ENCODE measurements at regions not wholly inside any gene's neighbourhood (a gene's known extent, or its start where the extent isn't known, plus 50 kb on each side); places are given as distances from the start of the nearest gene placed in this dataset.

GRCh38 chr4:84238247-84239090 lies 260.6 kb downstream of the NKX6-1 start:
- no peak for DNase-seq (ENCODE audit: extremely low spot score)
- ChIA-PET CTCF (interaction anchor here (1.0 kb wide), 1 partner anchor 11 kb away, joined by 3 read pairs; no protein-coding TSS in a partner anchor), POLR2A (no interaction called here)
- no peak for TF ChIP-seq CTCF (IDR thresholded peaks at IDR 0.05; ENCODE audit: control extremely low read depth, extremely low read depth, low read depth, missing control alignments)

- no peak for DNase-seq (ENCODE audit: extremely low spot score)
- no peak for TF ChIP-seq CTCF (IDR thresholded peaks at IDR 0.05; ENCODE audit: control extremely low read depth, extremely low read depth, low read depth, missing control alignments)
- ChIA-PET POLR2A (no interaction called here), CTCF (interaction anchor here (0.7 kb wide), 1 partner anchor 10 kb away, joined by 3 read pairs; no protein-coding TSS in a partner anchor)
These were observed 262.1 kb downstream of the NKX6-1 start for GRCh38 chr4:84237008-84237407.

DNA sequence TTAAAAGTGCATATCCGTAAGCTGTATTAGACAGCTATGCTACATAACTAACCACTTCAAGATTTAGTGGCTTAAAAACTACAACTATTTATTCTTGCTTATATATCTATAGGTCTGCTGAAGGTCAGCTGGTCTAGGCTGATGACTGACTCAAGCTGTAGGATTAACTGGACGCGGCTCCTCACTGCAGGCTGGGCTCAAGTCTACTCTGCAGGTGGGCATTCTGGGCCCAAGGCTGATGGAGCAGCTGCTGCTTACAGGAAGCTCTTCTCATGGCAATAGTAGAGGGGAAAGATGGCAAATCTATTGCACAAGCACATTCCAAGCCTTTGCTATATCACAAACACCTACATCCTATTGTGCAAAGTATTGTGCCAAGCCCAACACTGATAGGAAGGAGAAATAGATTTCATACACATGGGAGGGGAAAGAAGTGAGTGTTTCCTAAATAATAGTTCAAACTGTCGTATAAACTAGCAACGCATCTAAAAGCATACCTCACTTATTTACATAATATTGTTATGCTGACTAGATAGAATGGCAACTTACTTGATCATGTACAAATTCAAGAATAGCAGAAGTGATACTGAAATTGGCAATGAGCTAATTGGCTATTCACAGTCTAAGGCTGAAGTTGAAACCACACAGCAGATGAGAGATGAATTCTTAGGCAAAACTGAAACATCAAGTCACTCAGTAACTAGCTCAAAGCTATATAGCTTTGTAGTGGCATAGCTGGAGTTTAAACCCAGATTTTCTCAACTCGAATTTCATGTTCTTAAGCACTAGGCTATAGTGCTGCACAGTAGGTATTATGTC lies 263.8 kb downstream of the NKX6-1 start:
- POLR2A ChIA-PET, result no interaction called here
- peak; percentile 18 for DNase-seq (ENCODE audit: extremely low spot score)
- CTCF ChIA-PET, result interaction anchor here (1.1 to 1.5 kb wide), 4 partner anchors 8 to 38 kb away, joined by 3 to 4 read pairs (median 3); no protein-coding TSS in a partner anchor
- TF ChIP-seq CTCF (IDR thresholded peaks at IDR 0.05; ENCODE audit: control extremely low read depth, extremely low read depth, low read depth, missing control alignments), result no peak

DNA sequence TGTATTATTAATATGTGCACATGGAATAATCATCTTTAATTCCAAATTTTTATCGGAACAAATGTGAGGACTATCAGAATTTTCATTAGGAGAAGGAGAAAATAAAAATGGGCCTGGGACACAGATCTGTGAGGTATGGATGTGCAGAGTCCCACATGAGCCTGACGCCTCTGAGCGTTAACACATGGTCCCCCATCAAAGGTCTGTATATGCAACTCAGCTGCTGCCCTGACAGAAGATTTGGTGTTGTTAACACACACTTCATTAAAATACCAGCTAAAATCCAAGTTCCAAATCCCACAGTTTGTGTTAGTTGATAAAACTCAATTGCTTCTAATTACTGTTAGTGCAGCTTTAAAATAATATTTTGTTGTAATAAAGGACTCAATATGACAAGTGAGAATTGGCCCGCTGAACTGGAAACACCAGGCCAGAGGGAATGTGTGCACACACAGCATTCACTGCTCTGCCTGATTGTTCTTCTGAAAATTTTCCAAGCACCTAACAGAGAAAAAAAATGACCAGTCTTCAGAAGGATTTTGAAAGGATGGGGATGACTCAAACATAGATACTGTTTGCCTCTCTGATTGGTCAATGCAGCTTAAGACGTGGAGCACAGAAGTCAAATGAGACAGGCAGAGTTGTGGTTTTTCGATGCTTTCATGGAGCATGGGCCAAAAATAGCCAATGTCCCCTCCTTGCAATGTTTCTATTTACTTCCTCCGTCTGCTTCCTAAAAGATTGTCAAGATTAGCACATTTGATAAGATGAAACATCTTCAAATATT lies 266.6 kb downstream of the NKX6-1 start:
- ChIA-PET CTCF (no interaction called here), POLR2A (no interaction called here)
- DNase-seq (ENCODE audit: extremely low spot score), result no peak

DNA sequence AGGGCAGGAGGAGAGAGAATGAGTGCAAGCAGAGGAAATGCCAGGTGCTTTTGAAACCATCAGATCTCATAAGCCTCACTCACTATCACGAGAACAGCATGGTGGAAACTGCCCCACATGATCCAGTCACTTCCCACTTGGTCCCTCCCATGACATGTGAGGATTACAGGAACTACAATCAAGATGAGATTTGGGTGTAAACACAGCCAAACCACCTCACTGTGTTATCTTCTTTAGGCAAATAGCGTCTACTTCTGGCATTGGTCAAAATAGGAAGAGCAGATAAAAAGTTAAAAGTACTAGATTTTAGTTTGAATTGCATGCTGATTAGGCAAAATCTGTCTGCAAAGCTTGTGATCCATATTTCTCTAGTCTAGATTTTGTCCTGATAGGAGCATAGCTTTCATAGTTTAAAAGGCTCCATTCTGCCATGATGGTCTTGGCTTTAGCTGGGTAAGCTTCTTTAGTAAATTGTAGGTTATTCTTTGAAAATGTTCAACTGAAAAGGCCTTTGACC lies 267.5 kb downstream of the NKX6-1 start:
- DNase-seq (ENCODE audit: extremely low spot score), result no peak
- no peak for TF ChIP-seq CTCF (IDR thresholded peaks at IDR 0.05; ENCODE audit: control extremely low read depth, extremely low read depth, low read depth, missing control alignments)
- CTCF ChIA-PET, result no interaction called here
- POLR2A ChIA-PET, result no interaction called here

More for the DNA sequence above, 266.6 kb downstream of the NKX6-1 start:
- TF ChIP-seq CTCF (IDR thresholded peaks at IDR 0.05; ENCODE audit: control extremely low read depth, extremely low read depth, low read depth, missing control alignments), result no peak

DNA sequence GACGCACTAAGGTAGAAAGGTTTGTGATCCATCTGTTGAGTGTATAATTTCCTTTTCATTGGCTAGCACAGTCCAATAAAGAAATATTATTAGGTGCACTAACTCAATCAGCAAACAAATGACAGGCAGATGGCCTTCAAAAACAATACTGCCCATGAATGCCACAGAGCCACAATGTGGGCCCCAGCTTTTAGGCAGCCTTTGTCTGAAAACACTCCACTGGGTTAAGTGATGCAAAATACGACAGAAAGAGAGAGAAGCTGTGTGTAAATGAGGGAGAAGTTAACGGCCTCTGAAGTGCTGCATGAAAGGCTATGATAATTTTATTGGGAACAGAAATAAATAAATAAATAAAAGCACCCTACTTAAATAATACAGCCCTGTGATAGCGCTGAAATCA lies 274.6 kb downstream of the NKX6-1 start:
- ChIA-PET CTCF (no interaction called here), POLR2A (no interaction called here)
- TF ChIP-seq CTCF (IDR thresholded peaks at IDR 0.05; ENCODE audit: control extremely low read depth, extremely low read depth, low read depth, missing control alignments), result no peak
- DNase-seq (ENCODE audit: extremely low spot score), result no peak
